GM12875 (cell line): ENCODE measurements at regions not wholly inside any gene's neighbourhood (a gene's known extent, or its start where the extent isn't known, plus 50 kb on each side); places are given as distances from the start of the nearest gene placed in this dataset.

Source experiments
- H3K4me3 ChIP-seq: one replicate; pipeline ENCODE4 v1.5.1; 2011; ENCODE audit warnings: low read depth, low read length, control low read depth
- CTCF ChIP-seq: IDR thresholded peaks from 2 replicates; pipeline ENCODE4 v1.5.1; 2011; ENCODE audit warnings: low read depth, mild to moderate bottlenecking, control low read depth, inconsistent platforms, low read length, moderate library complexity, borderline replicate concordance; ENCODE audit not compliant: insufficient read depth

DNA sequence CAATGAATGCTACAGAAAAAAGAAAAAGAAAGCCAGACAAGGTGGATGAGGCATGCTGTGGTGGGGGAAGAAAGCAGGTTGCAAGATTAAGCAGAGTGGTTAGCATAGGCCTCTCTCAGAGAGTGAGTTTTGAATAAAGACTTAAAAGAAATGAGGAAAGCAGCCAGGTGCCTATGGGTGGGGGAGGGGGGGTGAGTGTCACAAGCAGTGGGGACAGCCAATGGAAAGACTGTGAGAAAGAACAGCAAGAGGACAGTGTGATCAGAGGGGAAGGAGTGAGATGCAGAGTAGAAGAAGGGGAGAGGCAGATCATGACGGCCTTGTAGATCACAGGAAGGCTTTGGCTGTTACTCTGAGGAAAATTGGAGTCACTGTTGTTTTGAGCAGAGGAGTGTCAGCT lies 162.5 kb downstream of the SOX3 start:
- no peak for TF ChIP-seq CTCF
- H3K4me3 ChIP-seq: no peak overlapping the region

DNA sequence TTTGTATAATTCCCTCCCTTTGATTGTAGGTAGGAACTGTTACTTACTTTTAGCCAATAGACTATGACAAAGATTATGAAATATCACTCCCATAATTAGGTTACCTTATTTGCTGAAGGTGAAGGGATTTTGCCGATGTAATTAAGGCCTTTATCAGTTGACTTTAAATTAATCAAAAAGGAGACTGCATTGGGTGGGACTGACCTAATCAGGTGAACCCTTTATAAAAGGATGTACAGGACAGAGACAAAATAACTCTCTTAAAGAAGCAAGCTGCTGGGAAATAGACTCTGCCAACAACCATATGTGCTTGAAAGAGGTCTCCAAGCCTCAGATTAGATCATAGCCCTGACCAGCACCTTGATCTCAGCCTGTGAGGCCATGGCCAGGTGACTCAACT lies 167.6 kb downstream of the SOX3 start:
- TF ChIP-seq CTCF: no peak
- no peak overlapping the region for H3K4me3 ChIP-seq

DNA sequence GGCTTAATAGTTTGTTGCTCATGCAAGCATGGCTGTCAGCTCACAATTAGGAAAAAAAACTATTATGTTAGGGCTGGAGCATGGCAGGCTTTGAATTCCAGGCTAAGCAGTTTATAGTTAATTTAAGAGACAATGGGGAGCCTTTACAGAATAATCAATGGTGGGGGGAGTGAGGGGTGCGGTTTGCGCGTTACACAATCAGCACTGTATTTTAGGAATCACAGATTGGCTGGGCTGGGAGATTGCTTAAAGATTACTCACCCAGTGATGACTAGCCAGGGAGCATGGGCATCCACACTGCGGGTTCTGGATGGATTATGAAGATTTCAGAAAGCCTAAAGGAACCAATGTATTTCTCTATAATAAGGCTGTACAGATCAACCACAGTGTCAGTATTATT lies 186.6 kb downstream of the SOX3 start:
- H3K4me3 ChIP-seq: no peak overlapping the region
- TF ChIP-seq CTCF: no peak

- TF ChIP-seq CTCF: no peak
- no peak overlapping the region for H3K4me3 ChIP-seq
These were observed 187.4 kb downstream of the SOX3 start for GRCh38 chrX:140317462-140317861.

GRCh38 chrX:140298960-140299825 lies 205.7 kb downstream of the SOX3 start:
- no peak for TF ChIP-seq CTCF

DNA sequence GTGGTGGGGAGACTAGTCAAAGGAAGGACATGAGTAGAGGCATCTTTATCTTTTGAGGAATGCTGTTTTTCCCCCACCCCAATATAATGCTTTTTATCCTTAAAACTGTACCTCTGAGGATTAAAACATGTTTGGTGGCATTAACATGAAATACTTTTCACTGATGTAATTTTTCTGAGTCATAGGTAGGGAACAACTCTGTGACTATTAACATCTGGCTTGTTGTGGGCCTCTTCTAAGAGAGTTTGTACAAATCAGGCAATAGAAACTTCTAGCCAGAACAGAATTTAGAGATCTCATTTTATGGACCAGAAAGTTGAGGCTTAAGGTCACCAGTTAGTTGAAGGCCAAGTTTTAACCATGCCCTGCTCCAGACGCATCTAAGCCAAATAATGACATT lies 207.6 kb downstream of the SOX3 start:
- no peak for TF ChIP-seq CTCF
- no peak overlapping the region for H3K4me3 ChIP-seq

More at GRCh38 chrX:140298960-140299825, 205.7 kb downstream of the SOX3 start:
- no peak overlapping the region for H3K4me3 ChIP-seq

DNA sequence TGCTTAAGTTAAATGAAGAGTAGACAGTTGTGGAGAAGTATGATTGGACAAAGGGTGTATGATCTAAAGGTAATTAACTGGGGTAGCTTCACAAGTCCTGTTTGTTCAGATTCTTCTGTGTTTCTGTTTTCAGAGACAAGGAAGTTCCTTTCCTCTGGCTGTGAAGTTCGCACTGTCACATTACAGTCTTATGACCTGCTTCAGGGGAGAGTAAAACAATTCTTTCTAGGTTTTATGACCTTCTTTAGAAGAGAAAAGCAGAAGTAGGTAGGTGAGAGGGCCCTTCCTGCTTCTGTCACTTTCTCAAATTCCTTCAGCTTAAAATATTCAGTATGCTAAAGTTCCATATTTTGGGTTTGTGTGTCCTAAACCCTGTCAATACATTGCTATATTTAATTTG lies 211.9 kb downstream of the SOX3 start:
- H3K4me3 ChIP-seq: no peak overlapping the region
- no peak for TF ChIP-seq CTCF
